Activated CD8-positive, alpha-beta T cell treated with anti-CD3 and anti-CD28 coated beads, Interleukin-2, amount 10 ng/mL, durations not matched to agents 7 days and 5 days (primary cell): ENCODE measurements at regions not wholly inside any gene's neighbourhood (a gene's known extent, or its start where the extent isn't known, plus 50 kb on each side); places are given as distances from the start of the nearest gene placed in this dataset.

Experiments
- ATAC-seq: fragments of 150-1000 bp; cut with Tn5 transposase; one replicate; pipeline ENCODE4 v1.10.0; 2021; ENCODE audit warnings: moderate library complexity
- CTCF ChIA-PET: fragments of 350-600 bp; sonication (Branson Sonifier 250); formaldehyde crosslinking; loops from one replicate; lab custom pipeline; 2021; ENCODE audit warnings: antibody characterized with exemption; lab: Charles Lee
- POLR2A ChIA-PET: fragments of 350-600 bp; sonication (Branson Sonifier 250); formaldehyde crosslinking; loops from one replicate; lab custom pipeline; 2021; ENCODE audit warnings: antibody characterized with exemption; lab: Charles Lee
- DNase-seq: peaks from one replicate; pipeline ENCODE4 v3.0.0-alpha.2; 2020
- H3K27ac Mint-ChIP-seq: one replicate; pipeline ENCODE4 v1.8.0; 2021; ENCODE audit warnings: mild to moderate bottlenecking, mixed read lengths
- H3K27me3 Mint-ChIP-seq: one replicate; pipeline ENCODE4 v1.8.0; 2021; ENCODE audit warnings: low read depth, mixed read lengths
- H3K36me3 Mint-ChIP-seq: one replicate; pipeline ENCODE4 v1.8.0; 2021; ENCODE audit warnings: low read depth, mixed read lengths
- H3K4me1 Mint-ChIP-seq: one replicate; pipeline ENCODE4 v1.8.0; 2021; ENCODE audit warnings: low read depth, mixed read lengths
- H3K4me3 Mint-ChIP-seq: one replicate; pipeline ENCODE4 v1.8.0; 2021; ENCODE audit warnings: mild to moderate bottlenecking, mixed read lengths
- H3K9me3 Mint-ChIP-seq: one replicate; pipeline ENCODE4 v1.8.0; 2022; ENCODE audit warnings: mixed read lengths; ENCODE audit not compliant: insufficient read depth

DNA sequence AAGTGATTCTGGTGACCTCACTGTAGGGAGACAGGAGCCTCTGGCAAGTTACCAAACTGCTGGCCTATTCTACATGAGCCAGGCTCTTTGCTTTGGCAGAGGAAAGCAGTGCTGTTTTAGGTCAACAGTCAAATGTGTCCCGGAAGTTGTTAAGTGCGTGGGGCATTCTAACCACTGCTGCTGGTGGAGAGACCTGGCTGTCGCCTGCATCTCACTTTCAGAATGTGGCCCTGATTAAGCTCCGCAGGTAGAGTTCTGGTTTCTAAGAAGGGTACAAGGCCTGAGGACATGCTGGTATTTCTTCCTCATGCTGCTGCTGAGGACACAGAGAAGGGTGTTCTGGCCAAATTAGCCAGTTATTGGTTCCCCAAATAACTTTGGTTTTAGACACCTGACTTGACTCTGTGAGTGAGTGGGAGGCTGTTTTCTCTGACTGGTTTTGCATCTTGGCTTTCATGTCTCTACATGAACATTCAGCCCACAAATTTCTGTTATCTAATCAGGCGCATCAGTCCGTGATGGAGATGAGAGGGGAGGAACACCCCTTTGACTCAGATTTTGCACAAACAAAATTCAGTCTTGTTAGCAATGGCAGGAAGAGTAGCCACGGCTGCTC lies 120.8 kb downstream of the LMO4 start:
- no peak for ATAC-seq
- POLR2A ChIA-PET: no interaction called here
- H3K27me3 Mint-ChIP-seq: peaks cover under 1% of the 10 kb centered on the region
- H3K9me3 Mint-ChIP-seq: peaks cover 3% of the 10 kb centered on the region
- H3K27ac Mint-ChIP-seq: peak overlapping the region; percentile 21
- H3K36me3 Mint-ChIP-seq: no peaks in the 10 kb centered on the region
- H3K4me1 Mint-ChIP-seq: no peaks in the 10 kb centered on the region
- H3K4me3 Mint-ChIP-seq: no peak overlapping the region
- no peak for DNase-seq
- CTCF ChIA-PET: interaction anchor here (1.6 kb wide), 1 partner anchor 123 kb away, joined by 7 read pairs; no protein-coding TSS in a partner anchor

DNA sequence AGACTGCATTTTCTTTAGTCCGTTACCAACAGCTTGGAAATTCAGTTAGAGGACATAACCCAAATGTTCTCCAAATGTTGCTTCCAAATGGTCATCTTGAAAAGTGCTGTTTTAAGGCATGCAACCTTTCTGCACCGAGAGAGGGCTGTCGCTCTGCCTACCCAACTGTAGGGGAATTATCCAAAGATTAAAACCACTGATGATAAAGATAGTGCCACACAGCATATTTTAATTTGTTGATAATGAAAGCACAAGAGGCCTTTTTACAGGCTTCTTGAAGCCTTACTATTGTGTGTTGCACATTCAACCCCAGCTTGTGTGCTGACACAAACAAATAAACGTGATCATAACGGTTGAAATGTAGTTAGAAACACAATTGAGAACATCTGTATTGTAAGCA lies 121.5 kb downstream of the LMO4 start:
- Mint-ChIP-seq H3K27me3 (peaks cover 2% of the 10 kb centered on the region), H3K27ac (no peak overlapping the region), H3K4me1 (no peaks in the 10 kb centered on the region), H3K4me3 (no peak overlapping the region), H3K9me3 (no peaks in the 10 kb centered on the region), H3K36me3 (no peaks in the 10 kb centered on the region)
- ATAC-seq: no peak
- DNase-seq: no peak
- ChIA-PET POLR2A (no interaction called here), CTCF (interaction anchor here (1.6 kb wide), 1 partner anchor 124 kb away, joined by 7 read pairs; no protein-coding TSS in a partner anchor)

DNA sequence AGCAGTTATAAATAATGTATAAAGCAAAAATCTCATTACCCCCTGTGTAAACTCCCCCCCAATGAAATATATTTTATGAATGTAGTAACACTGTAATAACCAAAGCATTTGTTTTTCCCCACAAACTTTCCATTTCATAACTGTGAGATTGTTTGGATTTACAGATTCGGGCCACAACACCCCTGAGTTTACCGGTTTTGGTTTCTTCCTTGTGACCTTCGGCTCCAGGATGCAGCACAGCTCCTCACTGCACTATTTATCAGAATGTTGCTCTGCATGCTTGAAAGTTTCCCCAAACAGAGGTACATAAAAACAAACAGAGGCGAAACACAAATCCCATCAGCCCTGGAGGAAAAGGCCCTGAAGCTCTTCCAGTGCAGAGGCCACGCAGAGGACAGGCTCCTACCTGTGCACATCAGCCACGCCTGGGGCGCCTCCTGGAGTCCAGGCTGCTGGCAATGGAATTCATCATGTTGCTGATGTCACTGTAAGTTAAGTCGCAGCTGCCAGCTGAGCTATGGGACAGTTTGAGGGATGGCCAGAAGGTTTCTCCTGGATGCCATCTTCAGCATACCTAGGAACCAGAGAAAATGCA lies 122.0 kb downstream of the LMO4 start:
- Mint-ChIP-seq H3K9me3 (no peaks in the 10 kb centered on the region), H3K36me3 (no peaks in the 10 kb centered on the region), H3K27ac (peak overlapping the region; percentile 4), H3K4me1 (no peaks in the 10 kb centered on the region), H3K27me3 (peaks cover 2% of the 10 kb centered on the region), H3K4me3 (no peak overlapping the region)
- no peak for DNase-seq
- CTCF ChIA-PET: interaction anchor here (1.6 kb wide), 1 partner anchor 124 kb away, joined by 7 read pairs; no protein-coding TSS in a partner anchor
- no peak for ATAC-seq
- POLR2A ChIA-PET: no interaction called here

DNA sequence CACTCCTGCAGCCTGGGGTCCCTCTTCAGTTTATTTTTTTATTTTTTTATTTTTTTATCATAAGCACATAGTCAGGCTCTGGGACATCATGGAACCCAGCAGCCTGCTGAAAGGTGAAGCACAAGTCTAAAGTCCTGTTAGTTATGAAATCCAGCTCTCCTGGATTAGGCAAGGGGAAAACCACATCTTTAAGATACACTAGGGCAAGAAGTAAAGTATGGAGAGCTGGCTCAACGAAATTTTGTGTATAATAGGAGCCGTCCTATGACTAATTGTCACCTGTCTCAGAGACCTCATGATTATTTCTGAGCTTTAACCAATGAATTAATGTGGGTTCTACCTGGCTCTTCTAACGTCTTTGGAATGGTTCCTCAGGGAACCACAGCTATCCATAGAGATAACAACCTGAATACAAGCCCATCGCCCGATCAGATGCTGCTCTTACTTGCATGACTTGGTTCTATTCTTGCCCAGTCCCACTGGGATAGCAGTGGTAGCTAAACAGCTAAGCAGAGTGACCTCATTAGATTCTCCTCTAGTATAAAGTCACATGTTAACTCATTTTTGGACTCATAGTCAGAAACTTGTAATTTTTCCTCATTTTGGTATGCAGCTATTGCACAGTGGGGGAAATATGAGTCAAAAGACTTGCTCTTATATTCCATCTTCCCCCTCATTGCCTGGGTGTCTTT lies 122.7 kb downstream of the LMO4 start:
- peaks cover 2% of the 10 kb centered on the region for H3K27me3 Mint-ChIP-seq
- no peaks in the 10 kb centered on the region for H3K4me1 Mint-ChIP-seq
- ATAC-seq (no peak), DNase-seq (no peak)
- peaks cover 3% of the 10 kb centered on the region for H3K9me3 Mint-ChIP-seq
- CTCF ChIA-PET: interaction anchor here (1.6 kb wide), 1 partner anchor 125 kb away, joined by 7 read pairs; no protein-coding TSS in a partner anchor
- H3K36me3 Mint-ChIP-seq: no peaks in the 10 kb centered on the region
- POLR2A ChIA-PET: no interaction called here
- no peak overlapping the region for H3K4me3 Mint-ChIP-seq
- H3K27ac Mint-ChIP-seq: no peak overlapping the region

DNA sequence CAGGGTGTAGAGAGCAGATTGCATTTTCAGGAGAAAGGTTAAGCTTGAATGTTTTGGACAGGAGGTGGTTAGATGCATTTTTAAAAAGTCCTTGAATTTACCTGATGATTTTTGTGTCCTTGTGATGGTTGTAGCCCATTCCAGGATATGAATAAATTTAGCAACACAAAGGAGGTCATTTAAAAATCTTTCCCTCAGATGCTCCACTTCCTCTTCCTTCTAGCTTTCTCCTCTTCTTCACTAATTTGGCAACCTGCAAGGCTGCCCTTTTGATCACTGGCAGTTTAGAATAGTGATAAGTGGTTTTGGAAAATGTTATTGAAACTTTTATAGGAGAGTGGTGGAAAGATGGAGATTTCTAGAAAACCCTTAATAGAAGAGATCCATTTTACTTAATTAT lies 124.0 kb downstream of the LMO4 start:
- peaks cover 2% of the 10 kb centered on the region for H3K27me3 Mint-ChIP-seq
- ATAC-seq: no peak
- no peak overlapping the region for H3K4me3 Mint-ChIP-seq
- no peaks in the 10 kb centered on the region for H3K4me1 Mint-ChIP-seq
- H3K27ac Mint-ChIP-seq: no peak overlapping the region
- ChIA-PET CTCF (no interaction called here), POLR2A (no interaction called here)
- H3K36me3 Mint-ChIP-seq: no peaks in the 10 kb centered on the region
- H3K9me3 Mint-ChIP-seq: peaks cover 3% of the 10 kb centered on the region
- DNase-seq: no peak

DNA sequence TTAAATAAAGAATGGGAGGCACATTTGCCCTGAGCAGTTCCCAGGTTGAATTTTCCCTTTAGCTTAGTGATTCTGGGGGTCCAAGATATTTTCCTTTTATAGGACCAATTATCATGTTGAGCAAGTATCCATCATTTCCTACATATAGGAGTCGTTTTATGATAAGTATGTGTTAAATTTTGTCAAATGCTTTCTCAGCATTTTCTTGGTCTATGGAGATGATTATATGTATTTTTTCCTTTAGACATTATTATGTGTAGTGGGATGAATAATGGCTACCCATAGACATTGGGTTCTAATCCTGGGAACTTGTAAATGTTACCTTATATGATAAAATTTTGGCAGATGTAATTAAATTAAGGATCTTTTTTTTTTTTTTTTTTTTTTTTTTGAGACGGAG lies 128.7 kb downstream of the LMO4 start:
- no peak for DNase-seq
- Mint-ChIP-seq H3K9me3 (peaks cover 3% of the 10 kb centered on the region), H3K27ac (no peak overlapping the region), H3K4me1 (no peaks in the 10 kb centered on the region), H3K4me3 (no peak overlapping the region), H3K36me3 (no peaks in the 10 kb centered on the region), H3K27me3 (peaks cover 8% of the 10 kb centered on the region)
- ATAC-seq: no peak
- ChIA-PET POLR2A (no interaction called here), CTCF (no interaction called here)

DNA sequence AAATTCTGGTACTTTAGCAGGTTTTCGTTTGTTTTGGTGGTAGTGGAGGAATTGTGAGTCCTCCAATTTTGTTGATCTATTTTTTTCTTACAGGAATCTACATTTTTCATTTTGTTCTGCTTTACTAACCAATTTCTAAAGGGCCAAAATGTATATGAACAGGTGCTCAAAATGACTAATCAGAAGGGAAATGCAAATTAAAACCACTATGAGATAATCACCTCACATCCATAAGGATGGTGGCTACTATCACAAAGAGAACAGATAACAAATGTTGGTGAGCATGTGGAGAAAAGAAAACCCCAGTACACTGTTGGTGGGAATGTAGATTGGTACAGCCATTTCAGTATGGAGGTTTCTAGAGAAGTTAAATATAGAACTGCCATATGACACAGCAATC lies 134.2 kb downstream of the LMO4 start:
- no peaks in the 10 kb centered on the region for H3K36me3 Mint-ChIP-seq
- no peak for ATAC-seq
- CTCF ChIA-PET: no interaction called here
- POLR2A ChIA-PET: no interaction called here
- H3K4me1 Mint-ChIP-seq: no peaks in the 10 kb centered on the region
- peaks cover 5% of the 10 kb centered on the region for H3K27me3 Mint-ChIP-seq
- no peaks in the 10 kb centered on the region for H3K9me3 Mint-ChIP-seq
- H3K27ac Mint-ChIP-seq: no peak overlapping the region
- DNase-seq: no peak
- no peak overlapping the region for H3K4me3 Mint-ChIP-seq

DNA sequence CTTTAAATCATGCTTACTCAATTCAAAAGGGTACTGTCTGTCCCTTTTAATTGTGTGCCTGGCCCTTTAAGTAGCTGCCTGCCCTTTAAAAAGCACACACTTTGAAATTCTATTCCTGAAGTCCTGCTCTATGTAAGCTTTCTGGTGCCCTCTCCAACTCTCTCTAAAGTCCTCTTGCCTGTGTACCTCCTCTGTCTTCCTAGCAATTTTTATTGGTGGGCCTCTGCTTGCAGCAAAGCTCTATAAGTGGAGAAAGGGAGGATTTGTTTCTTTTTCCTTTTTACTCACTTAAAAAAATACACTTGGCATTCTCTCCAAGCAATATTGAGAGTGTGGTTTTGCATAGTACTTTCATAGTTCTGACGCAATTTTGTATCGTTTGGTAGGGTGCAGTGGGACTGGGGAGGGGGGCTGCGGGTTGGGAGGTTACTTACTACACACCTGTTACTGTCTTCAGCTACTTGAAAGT lies 135.4 kb downstream of the LMO4 start:
- DNase-seq (no peak), ATAC-seq (no peak)
- POLR2A ChIA-PET: no interaction called here
- Mint-ChIP-seq H3K9me3 (no peaks in the 10 kb centered on the region), H3K4me1 (no peaks in the 10 kb centered on the region), H3K27ac (no peak overlapping the region), H3K36me3 (no peaks in the 10 kb centered on the region), H3K4me3 (no peak overlapping the region), H3K27me3 (peaks cover 5% of the 10 kb centered on the region)
- CTCF ChIA-PET: no interaction called here

DNA sequence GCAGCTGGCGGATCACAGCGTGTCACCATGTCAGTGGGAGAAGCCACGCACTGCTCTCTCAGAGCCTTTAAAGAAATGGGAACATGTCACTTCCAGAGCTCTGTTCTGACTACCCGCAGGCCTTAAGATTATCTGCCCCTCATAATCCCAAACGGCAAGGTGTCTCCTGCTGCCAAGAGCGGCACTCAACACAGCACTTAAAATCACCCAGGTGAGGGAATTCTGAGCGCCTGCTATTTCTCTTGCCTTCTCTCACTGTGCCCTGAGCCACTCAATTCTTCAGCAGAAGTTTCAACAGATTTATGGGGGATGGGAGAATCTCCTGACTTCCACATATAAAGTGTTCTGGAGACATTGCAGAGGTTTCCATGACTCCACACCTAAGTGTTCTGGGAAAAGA lies 137.9 kb downstream of the LMO4 start:
- POLR2A ChIA-PET: no interaction called here
- no peak overlapping the region for H3K27ac Mint-ChIP-seq
- CTCF ChIA-PET: no interaction called here
- DNase-seq (no peak), ATAC-seq (no peak)
- H3K4me3 Mint-ChIP-seq: no peak overlapping the region
- no peaks in the 10 kb centered on the region for H3K9me3 Mint-ChIP-seq
- H3K4me1 Mint-ChIP-seq: no peaks in the 10 kb centered on the region
- H3K27me3 Mint-ChIP-seq: peaks cover 2% of the 10 kb centered on the region
- no peaks in the 10 kb centered on the region for H3K36me3 Mint-ChIP-seq

DNA sequence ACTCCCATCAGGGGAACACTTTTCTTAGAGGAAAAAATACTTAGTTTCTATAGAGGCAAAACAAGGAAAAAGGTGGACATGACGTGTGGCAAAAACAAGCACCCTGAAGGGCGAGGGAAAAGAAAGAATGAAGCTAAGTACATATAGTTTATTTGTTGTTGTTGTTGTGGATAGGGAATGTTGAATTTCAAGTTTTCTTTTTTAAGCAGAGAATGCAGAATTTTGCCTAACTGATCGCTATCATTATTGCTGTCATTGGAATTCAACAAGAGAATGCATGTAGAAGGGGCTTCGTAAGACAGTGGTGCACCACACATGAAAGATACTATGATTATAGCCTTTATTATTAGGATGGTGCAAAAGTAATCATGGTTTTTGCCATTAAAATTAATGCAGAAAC lies 144.0 kb downstream of the LMO4 start:
- no peak overlapping the region for H3K27ac Mint-ChIP-seq
- no peak overlapping the region for H3K4me3 Mint-ChIP-seq
- DNase-seq: no peak
- no peaks in the 10 kb centered on the region for H3K36me3 Mint-ChIP-seq
- ChIA-PET CTCF (no interaction called here), POLR2A (no interaction called here)
- H3K4me1 Mint-ChIP-seq: no peaks in the 10 kb centered on the region
- ATAC-seq: no peak
- H3K9me3 Mint-ChIP-seq: no peaks in the 10 kb centered on the region
- H3K27me3 Mint-ChIP-seq: no peaks in the 10 kb centered on the region

DNA sequence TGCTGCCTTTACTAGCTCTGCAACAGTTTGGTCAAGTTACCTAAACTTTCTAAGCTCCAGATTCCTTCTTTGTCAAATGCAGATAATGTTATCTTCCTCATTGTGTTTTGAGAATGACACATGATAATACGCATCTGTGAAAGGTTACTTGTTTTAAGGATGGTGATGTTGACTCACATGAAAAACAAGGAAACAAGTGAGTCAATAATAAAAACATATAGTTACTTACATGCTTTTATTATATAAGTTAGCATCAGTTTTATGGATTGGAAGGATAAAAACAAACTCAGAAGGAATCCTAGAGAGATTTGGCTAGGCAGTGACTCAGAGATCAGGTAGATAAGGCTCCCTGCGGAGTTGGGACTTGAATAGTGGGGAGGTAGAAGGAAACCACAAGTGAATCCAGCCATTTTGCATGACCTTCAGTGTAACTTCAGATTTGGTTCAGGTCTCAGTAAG lies 144.6 kb downstream of the LMO4 start:
- DNase-seq (no peak), ATAC-seq (no peak)
- H3K4me3 Mint-ChIP-seq: no peak overlapping the region
- no peak overlapping the region for H3K27ac Mint-ChIP-seq
- POLR2A ChIA-PET: no interaction called here
- H3K9me3 Mint-ChIP-seq: no peaks in the 10 kb centered on the region
- no peaks in the 10 kb centered on the region for H3K4me1 Mint-ChIP-seq
- no peaks in the 10 kb centered on the region for H3K27me3 Mint-ChIP-seq
- CTCF ChIA-PET: no interaction called here
- H3K36me3 Mint-ChIP-seq: no peaks in the 10 kb centered on the region

DNA sequence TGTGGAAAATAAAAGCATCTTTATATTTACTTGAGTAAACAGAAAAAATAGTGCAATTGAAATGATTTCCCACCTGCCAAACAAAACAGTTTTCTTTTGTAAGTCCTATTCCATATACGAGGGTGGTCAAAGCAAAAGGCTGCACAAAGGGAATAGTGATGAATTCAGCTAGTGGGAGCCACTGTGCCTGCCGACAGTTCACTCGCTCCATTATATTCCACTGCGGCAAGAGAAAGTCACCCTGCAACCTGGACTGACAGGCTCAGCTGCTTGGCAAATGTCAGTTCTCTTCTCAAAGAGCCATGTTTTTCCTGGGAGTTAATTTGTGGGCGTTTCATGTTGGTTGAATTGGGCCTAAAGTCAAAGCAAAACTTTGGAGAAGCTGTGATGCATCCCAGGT lies 145.4 kb downstream of the LMO4 start:
- Mint-ChIP-seq H3K4me1 (no peaks in the 10 kb centered on the region), H3K4me3 (no peak overlapping the region), H3K9me3 (no peaks in the 10 kb centered on the region), H3K36me3 (no peaks in the 10 kb centered on the region), H3K27me3 (no peaks in the 10 kb centered on the region), H3K27ac (no peak overlapping the region)
- POLR2A ChIA-PET: no interaction called here
- CTCF ChIA-PET: no interaction called here
- ATAC-seq: no peak
- no peak for DNase-seq
